ENCODE measurements at regions not wholly inside any gene's neighbourhood (a gene's known extent, or its start where the extent isn't known, plus 50 kb on each side); places are given as distances from the start of the nearest gene placed in this dataset.

- DNase-seq (ENCODE audit: extremely low spot score in 2 of 2): no peak
- TF ChIP-seq POLR2AphosphoS5 (IDR thresholded peaks at IDR 0.05; ENCODE audit: insufficient read depth in 1 of 2, low read depth in 1 of 2) (no peak), POLR2A (IDR thresholded peaks at IDR 0.05) (no peak), CTCF (IDR thresholded peaks at IDR 0.05) (no peak)
- intact Hi-C loops (cut with DNase I): loop anchor here (10.0 kb wide), 1 partner anchor 103 kb away; the partner anchor contains the start of gene RYBP
- H3K36me3 ChIP-seq: no peaks in the 10 kb centered on the region
- no peak overlapping the region for H3K4me3 ChIP-seq
- H3K4me1 ChIP-seq: peaks cover 58% of the 10 kb centered on the region
- no peaks in the 10 kb centered on the region for H3K27me3 ChIP-seq
- H3K9me3 ChIP-seq: no peaks in the 10 kb centered on the region
- peak overlapping the region; percentile 65 for H3K27ac ChIP-seq
Observed at GRCh38 chr3:72341920-72342319, 506.3 kb downstream of the SHQ1 start.

- H3K4me3 ChIP-seq: no peak overlapping the region
- H3K27me3 ChIP-seq: no peaks in the 10 kb centered on the region
- peaks cover 58% of the 10 kb centered on the region for H3K4me1 ChIP-seq
- no peaks in the 10 kb centered on the region for H3K9me3 ChIP-seq
- DNase-seq (ENCODE audit: extremely low spot score in 2 of 2): no peak
- TF ChIP-seq POLR2A (IDR thresholded peaks at IDR 0.05) (no peak), CTCF (IDR thresholded peaks at IDR 0.05) (no peak), POLR2AphosphoS5 (IDR thresholded peaks at IDR 0.05; ENCODE audit: insufficient read depth in 1 of 2, low read depth in 1 of 2) (no peak)
- intact Hi-C loops (cut with DNase I): loop anchor here (10.0 kb wide), 1 partner anchor 103 kb away; the partner anchor contains the start of gene RYBP
- H3K36me3 ChIP-seq: no peaks in the 10 kb centered on the region
- peak overlapping the region; percentile 65 for H3K27ac ChIP-seq
Observed at GRCh38 chr3:72341380-72341770, 506.9 kb downstream of the SHQ1 start.

- DNase-seq (ENCODE audit: extremely low spot score in 2 of 2): no peak
- Histone ChIP-seq H3K4me3 (no peak overlapping the region), H3K27ac (peak overlapping the region; percentile 70), H3K27me3 (no peaks in the 10 kb centered on the region), H3K4me1 (peaks cover 59% of the 10 kb centered on the region), H3K36me3 (no peaks in the 10 kb centered on the region), H3K9me3 (no peaks in the 10 kb centered on the region)
- TF ChIP-seq CTCF (IDR thresholded peaks at IDR 0.05): no peak
- peak in 1 of 2 donors; percentile 14 for TF ChIP-seq POLR2AphosphoS5 (IDR thresholded peaks at IDR 0.05; ENCODE audit: insufficient read depth in 1 of 2, low read depth in 1 of 2)
- intact Hi-C loops (cut with DNase I): loop anchor here (10.0 kb wide), 1 partner anchor 104 kb away; the partner anchor contains the start of gene RYBP
Observed at GRCh38 chr3:72340476-72341379, 507.5 kb downstream of the SHQ1 start.

- Histone ChIP-seq H3K36me3 (no peaks in the 10 kb centered on the region), H3K27me3 (no peaks in the 10 kb centered on the region), H3K4me1 (peaks cover 58% of the 10 kb centered on the region), H3K9me3 (no peaks in the 10 kb centered on the region), H3K27ac (peak overlapping the region; percentile 70), H3K4me3 (no peak overlapping the region)
- DNase-seq (ENCODE audit: extremely low spot score in 2 of 2): no peak
- TF ChIP-seq POLR2A (IDR thresholded peaks at IDR 0.05) (no peak), CTCF (IDR thresholded peaks at IDR 0.05) (no peak), POLR2AphosphoS5 (IDR thresholded peaks at IDR 0.05; ENCODE audit: insufficient read depth in 1 of 2, low read depth in 1 of 2) (no peak)
- intact Hi-C loops (cut with DNase I): loop anchor here (10.0 kb wide), 1 partner anchor 105 kb away; the partner anchor contains the start of gene RYBP
Observed at GRCh38 chr3:72340056-72340455, 508.2 kb downstream of the SHQ1 start.

- intact Hi-C loops (cut with DNase I): loop anchor here (10.0 kb wide), 1 partner anchor 105 kb away; the partner anchor contains the start of gene RYBP
- no peak for DNase-seq (ENCODE audit: extremely low spot score in 2 of 2)
- peak overlapping the region; percentile 70 for H3K27ac ChIP-seq
- no peak overlapping the region for H3K4me3 ChIP-seq
- no peaks in the 10 kb centered on the region for H3K27me3 ChIP-seq
- H3K36me3 ChIP-seq: no peaks in the 10 kb centered on the region
- peaks cover 54% of the 10 kb centered on the region for H3K4me1 ChIP-seq
- no peaks in the 10 kb centered on the region for H3K9me3 ChIP-seq
- TF ChIP-seq POLR2AphosphoS5 (IDR thresholded peaks at IDR 0.05; ENCODE audit: insufficient read depth in 1 of 2, low read depth in 1 of 2) (no peak), POLR2A (IDR thresholded peaks at IDR 0.05) (no peak), CTCF (IDR thresholded peaks at IDR 0.05) (no peak)
Observed at GRCh38 chr3:72339670-72340030, 508.6 kb downstream of the SHQ1 start.

All from vagina (tissue), 2 donors.